Mesodermal cell (in vitro differentiated cells): ENCODE measurements at regions not wholly inside any gene's neighbourhood (a gene's known extent, or its start where the extent isn't known, plus 50 kb on each side); places are given as distances from the start of the nearest gene placed in this dataset.

Experiments used
- H3K27ac ChIP-seq: 2 replicates; pipeline ENCODE4 v1.7.0; 2013; ENCODE audit warnings: mild to moderate bottlenecking, low read depth, low read length, moderate library complexity; ENCODE audit not compliant: severe bottlenecking
- H3K36me3 ChIP-seq: 2 replicates; pipeline ENCODE4 v1.7.1; 2013; ENCODE audit warnings: mild to moderate bottlenecking, low read length, moderate library complexity; ENCODE audit not compliant: control insufficient read depth, insufficient read depth
- H3K4me1 ChIP-seq: one replicate; pipeline ENCODE4 v1.7.1; 2013; ENCODE audit warnings: mild to moderate bottlenecking, low read length; ENCODE audit not compliant: insufficient read depth, control insufficient read depth, poor library complexity, severe bottlenecking
- H3K4me3 ChIP-seq: 2 replicates; pipeline ENCODE4 v1.7.0; 2013; ENCODE audit warnings: low read length, control low read depth, mild to moderate bottlenecking; ENCODE audit not compliant: insufficient read depth, poor library complexity, severe bottlenecking; ENCODE audit errors: extremely low read depth
- H3K9me3 ChIP-seq: 2 replicates; pipeline ENCODE4 v1.7.1; 2013; ENCODE audit warnings: mild to moderate bottlenecking, low read length, moderate library complexity; ENCODE audit not compliant: control insufficient read depth
- WGBS, 2 experiments: methylation state at CpG; one replicate each; pipeline ENCODE4 v1.1.5; 2013; ENCODE audit warnings: missing lambda C conversion rate in 2 of 2; ENCODE audit not compliant: insufficient coverage in 2 of 2; 5-methylcytosine and 5-hydroxymethylcytosine counted together

GRCh38 chr3:79886204-79886603 lies 118.4 kb upstream of the ROBO1 start:
- Histone ChIP-seq H3K9me3 (no peaks in the 10 kb centered on the region), H3K4me3 (no peak overlapping the region), H3K27ac (no peak overlapping the region), H3K36me3 (no peaks in the 10 kb centered on the region), H3K4me1 (no peaks in the 10 kb centered on the region)
- 80 to 86% methylated on average over 1 to 2 of the region's 4 CpGs for WGBS, 2 experiments

- Histone ChIP-seq H3K9me3 (no peaks in the 10 kb centered on the region), H3K27ac (no peak overlapping the region), H3K36me3 (no peaks in the 10 kb centered on the region), H3K4me3 (no peak overlapping the region), H3K4me1 (no peaks in the 10 kb centered on the region)
- WGBS, 2 experiments = 85 to 100% methylated on average over 1 to 2 of the region's 4 CpGs
Measured at GRCh38 chr3:79885407-79885806, 117.6 kb upstream of the ROBO1 start.

GRCh38 chr3:79884354-79884753 lies 116.6 kb upstream of the ROBO1 start:
- 67 to 100% methylated on average over 1 of the region's 3 CpGs for WGBS, 2 experiments
- Histone ChIP-seq H3K9me3 (no peaks in the 10 kb centered on the region), H3K4me3 (no peak overlapping the region), H3K27ac (no peak overlapping the region), H3K36me3 (no peaks in the 10 kb centered on the region), H3K4me1 (no peaks in the 10 kb centered on the region)

- H3K4me3 ChIP-seq = no peak overlapping the region
- H3K9me3 ChIP-seq = peaks cover 10% of the 10 kb centered on the region
- no peaks in the 10 kb centered on the region for H3K36me3 ChIP-seq
- WGBS, 2 experiments = 100% methylated on average over 1 of the region's 1 CpG; no CpG with 5 or more reads in 1 of the 2 experiments
- H3K27ac ChIP-seq = no peak overlapping the region
- H3K4me1 ChIP-seq = no peaks in the 10 kb centered on the region
Measured at GRCh38 chr3:79881431-79881830, 113.6 kb upstream of the ROBO1 start.

GRCh38 chr3:79878708-79879107 lies 110.9 kb upstream of the ROBO1 start:
- Histone ChIP-seq H3K4me1 (no peaks in the 10 kb centered on the region), H3K27ac (no peak overlapping the region), H3K9me3 (peaks cover 10% of the 10 kb centered on the region), H3K4me3 (no peak overlapping the region), H3K36me3 (no peaks in the 10 kb centered on the region)
- 60 to 90% methylated on average over 2 to 3 of the region's 4 CpGs for WGBS, 2 experiments

GRCh38 chr3:79874646-79875045 lies 106.8 kb upstream of the ROBO1 start:
- no peak overlapping the region for H3K4me3 ChIP-seq
- no peak overlapping the region for H3K27ac ChIP-seq
- H3K9me3 ChIP-seq = peaks cover 10% of the 10 kb centered on the region
- H3K36me3 ChIP-seq = no peaks in the 10 kb centered on the region
- no peaks in the 10 kb centered on the region for H3K4me1 ChIP-seq
- 72 to 100% methylated on average over 1 to 2 of the region's 4 CpGs for WGBS, 2 experiments

- Histone ChIP-seq H3K9me3 (no peaks in the 10 kb centered on the region), H3K36me3 (no peaks in the 10 kb centered on the region), H3K4me3 (no peak overlapping the region), H3K4me1 (no peaks in the 10 kb centered on the region), H3K27ac (no peak overlapping the region)
- WGBS, 2 experiments = no CpG with 5 or more reads among the region's 1 CpG
Measured at GRCh38 chr3:79872483-79872882, 104.7 kb upstream of the ROBO1 start.

GRCh38 chr3:79871656-79872055 lies 103.9 kb upstream of the ROBO1 start:
- Histone ChIP-seq H3K27ac (no peak overlapping the region), H3K36me3 (no peaks in the 10 kb centered on the region), H3K4me1 (no peaks in the 10 kb centered on the region), H3K9me3 (no peaks in the 10 kb centered on the region), H3K4me3 (no peak overlapping the region)
- WGBS, 2 experiments = 100% methylated on average over 1 of the region's 1 CpG; no CpG with 5 or more reads in 1 of the 2 experiments

- H3K9me3 ChIP-seq = no peaks in the 10 kb centered on the region
- no peaks in the 10 kb centered on the region for H3K4me1 ChIP-seq
- no peak overlapping the region for H3K4me3 ChIP-seq
- no peaks in the 10 kb centered on the region for H3K36me3 ChIP-seq
- no peak overlapping the region for H3K27ac ChIP-seq
Measured at GRCh38 chr3:79870313-79870620, 102.5 kb upstream of the ROBO1 start.

- H3K4me1 ChIP-seq = no peaks in the 10 kb centered on the region
- no peak overlapping the region for H3K27ac ChIP-seq
- no CpG with 5 or more reads among the region's 4 CpGs for WGBS, 2 experiments
Measured at GRCh38 chr3:79869461-79870312, 101.9 kb upstream of the ROBO1 start.

GRCh38 chr3:79866162-79866561 lies 98.4 kb upstream of the ROBO1 start:
- no peaks in the 10 kb centered on the region for H3K4me1 ChIP-seq
- no peak overlapping the region for H3K27ac ChIP-seq
- H3K36me3 ChIP-seq = no peaks in the 10 kb centered on the region
- no peak overlapping the region for H3K4me3 ChIP-seq
- no CpG with 5 or more reads among the region's 2 CpGs for WGBS, 2 experiments
- H3K9me3 ChIP-seq = no peaks in the 10 kb centered on the region

More at GRCh38 chr3:79869461-79870312, 101.9 kb upstream of the ROBO1 start:
- no peaks in the 10 kb centered on the region for H3K36me3 ChIP-seq
- no peaks in the 10 kb centered on the region for H3K9me3 ChIP-seq
- no peak overlapping the region for H3K4me3 ChIP-seq
